OCI-LY1 (cell line): ENCODE measurements at regions not wholly inside any gene's neighbourhood (a gene's known extent, or its start where the extent isn't known, plus 50 kb on each side); places are given as distances from the start of the nearest gene placed in this dataset.

Experiments
- H2AFZ ChIP-seq: fragments of 200-600 bp; sonication (generic), shearing (Covaris generic); 2 replicates; pipeline ENCODE4 v1.6.0; 2014; ENCODE audit warnings: antibody characterized with exemption, mild to moderate bottlenecking, low read length
- H3F3A ChIP-seq: fragments of 200-600 bp; sonication (generic), shearing (Covaris generic); 2 replicates; pipeline ENCODE4 v1.6.0; 2014; ENCODE audit warnings: mild to moderate bottlenecking, antibody characterized with exemption, low read length, moderate library complexity; ENCODE audit not compliant: insufficient read depth
- H3K27ac ChIP-seq: fragments of 200-600 bp; sonication (generic); 2 replicates; pipeline ENCODE4 v1.5.1; 2014; ENCODE audit warnings: low read length, mixed run types, mild to moderate bottlenecking, low read depth; ENCODE audit not compliant: poor library complexity, severe bottlenecking
- H3K27me3 ChIP-seq: fragments of 200-600 bp; sonication (generic); 2 replicates; pipeline ENCODE4 v1.6.0; 2014; ENCODE audit warnings: antibody characterized with exemption, mild to moderate bottlenecking, low read length, moderate library complexity; ENCODE audit not compliant: insufficient read depth
- H3K36me3 ChIP-seq: fragments of 200-600 bp; sonication (generic); 2 replicates; pipeline ENCODE4 v1.6.1; 2014; ENCODE audit warnings: mild to moderate bottlenecking, antibody characterized with exemption, low read length, moderate library complexity, mixed read lengths; ENCODE audit not compliant: insufficient read depth
- H3K4me1 ChIP-seq: fragments of 200-600 bp; sonication (generic); 2 replicates; pipeline ENCODE4 v1.5.1; 2014; ENCODE audit warnings: mild to moderate bottlenecking, low read length, moderate library complexity; ENCODE audit not compliant: insufficient read depth, severe bottlenecking
- H3K4me2 ChIP-seq: fragments of 200-600 bp; sonication (generic), shearing (Covaris generic); 2 replicates; pipeline ENCODE4 v1.6.1; 2014; ENCODE audit warnings: low read length
- H3K4me3 ChIP-seq: fragments of 200-600 bp; sonication (generic); 2 replicates; pipeline ENCODE4 v1.5.1; 2014; ENCODE audit warnings: low read length, low read depth, mild to moderate bottlenecking, mixed read lengths; ENCODE audit not compliant: poor library complexity, severe bottlenecking
- H3K79me2 ChIP-seq: fragments of 200-600 bp; shearing (Covaris generic); 2 replicates; pipeline ENCODE4 v1.6.1; 2016; ENCODE audit warnings: mixed run types, low read length, mixed read lengths; ENCODE audit not compliant: insufficient read depth
- H3K9ac ChIP-seq: fragments of 200-600 bp; sonication (generic), shearing (Covaris generic); 2 replicates; pipeline ENCODE4 v1.6.1; 2014; ENCODE audit warnings: mild to moderate bottlenecking, low read length, mixed read lengths
- H3K9me2 ChIP-seq: fragments of 200-600 bp; sonication (generic), shearing (Covaris generic); 2 replicates; pipeline ENCODE4 v1.6.1; 2014; ENCODE audit warnings: low read depth, mild to moderate bottlenecking, low read length, mixed read lengths
- H3K9me3 ChIP-seq: fragments of 200-600 bp; shearing (Covaris generic); 2 replicates; pipeline ENCODE4 v1.6.1; 2014; ENCODE audit warnings: low read length, mixed read lengths
- H4K20me1 ChIP-seq: fragments of 200-600 bp; sonication (generic), shearing (Covaris generic); 2 replicates; pipeline ENCODE4 v1.6.0; 2016; ENCODE audit warnings: mild to moderate bottlenecking, low read length; ENCODE audit not compliant: insufficient read depth
- CTCF ChIP-seq: fragments of 200-600 bp; sonication (generic), shearing (Covaris generic); IDR thresholded peaks from 2 replicates; pipeline ENCODE4 v1.5.1; 2017; ENCODE audit warnings: mild to moderate bottlenecking, antibody characterized with exemption, low read length, moderate library complexity, mixed read lengths
- EZH2 ChIP-seq: fragments of 200-600 bp; sonication (generic), shearing (Covaris generic); IDR thresholded peaks from 2 replicates; pipeline ENCODE4 v1.8.0; 2017; ENCODE audit warnings: borderline replicate concordance, mixed run types, mild to moderate bottlenecking, antibody characterized with exemption, low read length, moderate library complexity, mixed read lengths

- TF ChIP-seq CTCF (no peak), EZH2 (no peak)
- Histone ChIP-seq H3K4me1 (no peaks in the 10 kb centered on the region), H3K27me3 (no peaks in the 10 kb centered on the region), H3K4me3 (no peak overlapping the region), H3K9me3 (0 out of 2 replicates have a peak, but pooled peaks cover 6% of the 10 kb centered on the region), H3K79me2 (no peaks in the 10 kb centered on the region), H3K27ac (no peak overlapping the region), H4K20me1 (no peaks in the 10 kb centered on the region), H3K4me2 (no peak overlapping the region), H3K9me2 (no peaks in the 10 kb centered on the region), H2AFZ (no peak overlapping the region), H3K36me3 (no peaks in the 10 kb centered on the region), H3K9ac (no peak overlapping the region), H3F3A (no peaks in the 10 kb centered on the region)
Measured at GRCh38 chr7:3245721-3246120, 55.3 kb upstream of the SDK1 start.

- no peaks in the 10 kb centered on the region for H3K36me3 ChIP-seq
- no peak overlapping the region for H3K4me3 ChIP-seq
- no peak overlapping the region for H3K4me2 ChIP-seq
- no peaks in the 10 kb centered on the region for H4K20me1 ChIP-seq
- H3F3A ChIP-seq: no peaks in the 10 kb centered on the region
- no peaks in the 10 kb centered on the region for H3K9me2 ChIP-seq
- TF ChIP-seq EZH2 (no peak), CTCF (no peak)
- H3K9ac ChIP-seq: no peak overlapping the region
- H3K4me1 ChIP-seq: no peaks in the 10 kb centered on the region
- H3K27me3 ChIP-seq: no peaks in the 10 kb centered on the region
- H2AFZ ChIP-seq: no peak overlapping the region
- H3K27ac ChIP-seq: no peak overlapping the region
- 0 out of 2 replicates have a peak, but pooled peaks cover 6% of the 10 kb centered on the region for H3K9me3 ChIP-seq
- no peaks in the 10 kb centered on the region for H3K79me2 ChIP-seq
Measured at GRCh38 chr7:3246127-3246526, 54.9 kb upstream of the SDK1 start.

- Histone ChIP-seq H3K36me3 (no peaks in the 10 kb centered on the region), H3K9me3 (0 out of 2 replicates have a peak, but pooled peaks cover 6% of the 10 kb centered on the region), H3K9ac (no peak overlapping the region), H2AFZ (no peak overlapping the region), H4K20me1 (no peaks in the 10 kb centered on the region), H3F3A (no peaks in the 10 kb centered on the region), H3K27ac (no peak overlapping the region), H3K9me2 (no peaks in the 10 kb centered on the region), H3K79me2 (no peaks in the 10 kb centered on the region), H3K27me3 (no peaks in the 10 kb centered on the region), H3K4me3 (no peak overlapping the region), H3K4me1 (no peaks in the 10 kb centered on the region), H3K4me2 (no peak overlapping the region)
- TF ChIP-seq EZH2: no peak
- no peak for TF ChIP-seq CTCF
Measured at GRCh38 chr7:3246651-3247050, 54.4 kb upstream of the SDK1 start.
